K562 (cell line): ENCODE measurements at regions not wholly inside any gene's neighbourhood (a gene's known extent, or its start where the extent isn't known, plus 50 kb on each side); places are given as distances from the start of the nearest gene placed in this dataset.

Experiments
- ATAC-seq: fragments of 200-7000 bp; cut with Tn5 transposase; 3 replicates; pipeline ENCODE4 v1.9.1; 2020; ENCODE audit warnings: moderate library complexity
- BruUV-seq: library from RNA; stranded (reverse); fragments of 400-500 nt; replicated peaks from 2 replicates; lab custom pipeline; 2021; lab: Mats Ljungman, UMichigan
- CTCF ChIA-PET: fragments of 300-600 bp; formaldehyde crosslinking; extraction: SDS; loops from one replicate; lab custom pipeline; 2021; ENCODE audit warnings: low intra/inter-chr PET ratio; lab: Yijun Ruan, JAX
- POLR2A ChIA-PET: fragments of 300-600, 350-650 bp; sonication (Branson Sonifier 250); formaldehyde crosslinking; extraction: SDS; loops from one replicate; lab custom pipeline; 2021; ENCODE audit warnings: antibody characterized with exemption, inconsistent platforms; lab: Yijun Ruan, JAX
- DNase-seq, 4 experiments: peaks; one replicate each; pipeline versions ENCODE4 v3.0.0 to v3.0.0-alpha.2; 2011 to 2018; ENCODE audit warnings: low spot score in 3 of 4, mixed read lengths in 3 of 4; ENCODE audit errors: extremely low read depth in 1 of 4
- FAIRE-seq: peaks from 2 replicates; lab custom pipeline; 2011; peaks lifted over from hg19 to GRCh38; lab: Jason Lieb, UNC
- H2AFZ ChIP-seq: 2 replicates; pipeline ENCODE4 v1.6.0; 2011; ENCODE audit warnings: low read depth, low read length, control low read depth, inconsistent platforms
- H3K27ac ChIP-seq: fragments of 200-600 bp; 3 replicates; pipeline ENCODE4 v1.8.0; 2011; ENCODE audit warnings: low read depth, mild to moderate bottlenecking, control low read depth, inconsistent platforms, low read length, moderate library complexity, mixed read lengths; ENCODE audit errors: extremely low read depth
- H3K27me3 ChIP-seq, 2 experiments: fragments of 300-600 bp in 1 of 2; 2 replicates in 1 of 2; 3 replicates in 1 of 2; pipeline versions ENCODE4 v1.6.0 to v1.8.0; 2011; ENCODE audit warnings: inconsistent platforms in 2 of 2, low read length in 2 of 2, mild to moderate bottlenecking in 1 of 2, mixed read lengths in 1 of 2, moderate library complexity in 1 of 2; ENCODE audit not compliant: control insufficient read depth in 2 of 2, insufficient read depth in 2 of 2
- H3K36me3 ChIP-seq: fragments of 300-600 bp; 3 replicates; pipeline ENCODE4 v1.8.0; 2011; ENCODE audit warnings: mild to moderate bottlenecking, low read length, inconsistent platforms; ENCODE audit not compliant: control insufficient read depth, insufficient read depth
- H3K4me1 ChIP-seq, 2 experiments: fragments of 200-600 bp in 1 of 2; replicated peaks in 1 of 2; 2 replicates in 1 of 2; 3 replicates in 1 of 2; pipeline versions ENCODE4 v1.5.1 to v1.8.0; 2011; ENCODE audit warnings: inconsistent platforms in 2 of 2, low read length in 2 of 2, mild to moderate bottlenecking in 1 of 2, mixed read lengths in 1 of 2, moderate library complexity in 1 of 2; ENCODE audit not compliant: control insufficient read depth in 2 of 2, insufficient read depth in 2 of 2
- H3K4me2 ChIP-seq: 2 replicates; pipeline ENCODE4 v1.6.1; 2011; ENCODE audit warnings: low read length, control low read depth, inconsistent platforms, mixed read lengths; ENCODE audit not compliant: insufficient read depth
- H3K4me3 ChIP-seq: fragments of 200-600 bp; sonication (generic), shearing (Covaris generic); 2 replicates; pipeline ENCODE4 v1.5.1; 2016; ENCODE audit warnings: control low read depth, inconsistent platforms
- H3K79me2 ChIP-seq: fragments of 200-600 bp; 3 replicates; pipeline ENCODE4 v1.8.0; 2011; ENCODE audit warnings: low read length, inconsistent platforms; ENCODE audit not compliant: control insufficient read depth, insufficient read depth
- H3K9ac ChIP-seq, 2 experiments: 2 replicates each; pipeline versions ENCODE4 v1.6.0 to v1.6.1; 2011; ENCODE audit warnings: low read depth in 2 of 2, low read length in 2 of 2, control low read depth in 1 of 2, inconsistent platforms in 1 of 2, mild to moderate bottlenecking in 1 of 2, mixed read lengths in 1 of 2; ENCODE audit not compliant: insufficient read depth in 1 of 2
- H3K9me1 ChIP-seq: one replicate; pipeline ENCODE4 v1.6.0; 2011; ENCODE audit warnings: inconsistent platforms, mild to moderate bottlenecking, low read length, moderate library complexity; ENCODE audit not compliant: control insufficient read depth, insufficient read depth
- H3K9me3 ChIP-seq: replicated peaks from 2 replicates; pipeline ENCODE4 v1.5.1; 2011; ENCODE audit warnings: low read depth, low read length, inconsistent platforms; ENCODE audit not compliant: control insufficient read depth, insufficient read depth
- H4K20me1 ChIP-seq: replicated peaks from 2 replicates; pipeline ENCODE4 v1.6.1; 2011; ENCODE audit warnings: low read length, inconsistent platforms, mixed read lengths; ENCODE audit not compliant: control insufficient read depth, insufficient read depth
- ATF7 ChIP-seq: fragments of 450-650 bp; IDR thresholded peaks from 2 replicates; pipeline ENCODE4 v1.7.1; 2014; ENCODE audit warnings: mild to moderate bottlenecking, moderate library complexity
- CC2D1A ChIP-seq: fragments of 450-650 bp; IDR thresholded peaks from 2 replicates; pipeline ENCODE4 v1.6.1; 2017; ENCODE audit warnings: mild to moderate bottlenecking
- CLOCK ChIP-seq: fragments of 250-450 bp; sonication (Bioruptor Pico); IDR thresholded peaks from 2 replicates; pipeline ENCODE4 v1.4.0; 2020; ENCODE audit warnings: mild to moderate bottlenecking, moderate library complexity, borderline replicate concordance
- CTCFL ChIP-seq: IDR thresholded peaks from 2 replicates; pipeline ENCODE4 v1.6.1; 2011; ENCODE audit warnings: borderline replicate concordance, low read depth, mild to moderate bottlenecking, moderate library complexity, low read length; ENCODE audit not compliant: insufficient read depth, poor library complexity, severe bottlenecking
- MAX ChIP-seq: sonication (generic); formaldehyde crosslinking; IDR thresholded peaks from 2 replicates; pipeline ENCODE4 v1.9.0; 2022; ENCODE audit warnings: mild to moderate bottlenecking, missing genetic modification reagents
- PPARD ChIP-seq: fragments of 250-450 bp; sonication (Bioruptor Pico); IDR thresholded peaks from 2 replicates; pipeline ENCODE4 v1.8.0; 2022; ENCODE audit warnings: inconsistent platforms, mild to moderate bottlenecking, moderate library complexity
- RHOXF2B ChIP-seq: fragments of 250-450 bp; sonication (Bioruptor Pico); conservative IDR thresholded peaks from 2 replicates; pipeline ENCODE4 v1.5.1; 2021
- SPI1 ChIP-seq: IDR thresholded peaks from 2 replicates; pipeline ENCODE4 v1.6.1; 2011; ENCODE audit warnings: low read depth, low read length, control low read depth, borderline replicate concordance
- THRAP3 ChIP-seq: fragments of 450-650 bp; IDR thresholded peaks from 2 replicates; pipeline ENCODE4 v1.6.1; 2016; ENCODE audit warnings: mild to moderate bottlenecking, inconsistent platforms, borderline replicate concordance
- ZBTB1 ChIP-seq: sonication (generic); formaldehyde crosslinking; IDR thresholded peaks from 2 replicates; pipeline ENCODE4 v1.8.1; 2023; ENCODE audit warnings: missing genetic modification reagents, low read depth, mild to moderate bottlenecking, borderline replicate concordance
- ZNF740 ChIP-seq, 3 experiments: fragments of 200-800 bp in 1 of 3; sonication (Bioruptor generic) in 1 of 3; sonication (generic) in 1 of 3; formaldehyde crosslinking in 1 of 3; IDR thresholded peaks; 2 replicates each; pipeline versions ENCODE4 v1.6.1 to v1.8.0; 2016 to 2022; ENCODE audit warnings: mild to moderate bottlenecking in 2 of 3, missing compliant biosample characterization in 2 of 3, missing genetic modification characterization in 2 of 3, missing genetic modification reagents in 1 of 3
- WGBS: fragments of 100-300 bp; shearing (Covaris generic); methylation state at CpG from one replicate; pipeline ENCODE4 v1.1.6; 2016; ENCODE audit warnings: low coverage, mixed read lengths; ENCODE audit not compliant: insufficient coverage; ENCODE audit errors: missing lambda C conversion rate; 5-methylcytosine and 5-hydroxymethylcytosine counted together
- in situ Hi-C: fragments of 300-500 bp; cut with MboI; formaldehyde crosslinking; loops from 4 replicates; pipeline ENCODE4 v1.15.0; 2018; ENCODE audit warnings: inconsistent platforms, mixed read lengths
- intact Hi-C: fragments of 100-400 bp; cut with micrococcal nuclease; formaldehyde crosslinking; loops from 2 replicates; pipeline ENCODE4 v1.14.2; 2022

GRCh38 chr14:98798099-98798498 lies 473.9 kb downstream of the BCL11B start:
- Histone ChIP-seq H3K27me3 (no peaks in the 10 kb centered on the region), H4K20me1 (no peaks in the 10 kb centered on the region), H3K79me2 (no peaks in the 10 kb centered on the region), H3K4me1 (no peaks in the 10 kb centered on the region), H3K27ac (no peak overlapping the region), H2AFZ (no peak overlapping the region), H3K9me1 (no peaks in the 10 kb centered on the region), H3K36me3 (no peaks in the 10 kb centered on the region), H3K9ac (no peak overlapping the region), H3K4me3 (no peak overlapping the region), H3K9me3 (no peaks in the 10 kb centered on the region), H3K4me2 (no peak overlapping the region)
- DNase-seq (no peak), ATAC-seq (no peak), FAIRE-seq (no peak)
- TF ChIP-seq ZNF740 (CRISPR knock-in tag; IDR thresholded peaks at IDR 0.05) (no peak), ZNF740 (tag; IDR thresholded peaks at IDR 0.05) (no peak), SPI1 (no peak), PPARD (CRISPR knock-in tag) (no peak), THRAP3 (no peak), ATF7 (no peak), ZBTB1 (CRISPR knock-in tag) (no peak), CLOCK (CRISPR knock-in tag) (no peak), MAX (no peak), CC2D1A (no peak), CTCFL (no peak), RHOXF2B (CRISPR knock-in tag) (no peak)
- no TSS peak for BruUV-seq
- intact Hi-C loops (no loop called here), in situ Hi-C loops (no loop called here)
- WGBS, result 0% methylated on average over 4 of the region's 4 CpGs
- ChIA-PET POLR2A (no interaction called here), CTCF (no interaction called here)
